NK-92 treated with Interleukin-12 subunit alpha and Interleukin-12 subunit beta, amount 100 ng/mL, for 24 hours (cell line): ENCODE measurements at regions not wholly inside any gene's neighbourhood (a gene's known extent, or its start where the extent isn't known, plus 50 kb on each side); places are given as distances from the start of the nearest gene placed in this dataset.
"Not testable (repeated sequence)": the region's sequence is repeated elsewhere in the genome, so short reads cannot be mapped to it uniquely, and the experiment has no call there.

Experiments
- DNase-seq: peaks from one replicate; lab custom pipeline; 2025; lab: John Stamatoyannopoulos, UW

- no peak for DNase-seq
Measured at GRCh38 chr18:77329651-77330050, 80.0 kb downstream of the GALR1 start.

- DNase-seq = no peak
Measured at GRCh38 chr18:77334876-77335275, 85.2 kb downstream of the GALR1 start.

GRCh38 chr18:77337604-77338003, 88.0 kb downstream of the GALR1 start:
- DNase-seq = no peak

- no peak for DNase-seq
Measured at GRCh38 chr18:77339093-77339492, 89.4 kb downstream of the GALR1 start.

- no peak for DNase-seq
Measured at GRCh38 chr18:77339623-77340022, 90.0 kb downstream of the GALR1 start.

- DNase-seq = no peak
Measured at GRCh38 chr18:77340815-77341214, 91.2 kb downstream of the GALR1 start.

GRCh38 chr18:77341527-77342325, 92.1 kb downstream of the GALR1 start:
- no peak for DNase-seq

GRCh38 chr18:77342736-77343135, 93.1 kb downstream of the GALR1 start:
- DNase-seq = no peak

GRCh38 chr18:77343846-77344510, 94.3 kb downstream of the GALR1 start:
- DNase-seq = no peak

GRCh38 chr18:77344786-77345500, 95.3 kb downstream of the GALR1 start:
- DNase-seq = no peak

GRCh38 chr18:77346208-77346810, 96.7 kb downstream of the GALR1 start:
- DNase-seq = no peak

- not testable (repeated sequence) for DNase-seq
Measured at GRCh38 chr18:77353349-77353748, 103.7 kb downstream of the GALR1 start.

- DNase-seq = no peak
Measured at GRCh38 chr18:77359561-77360314, 110.1 kb downstream of the GALR1 start.

GRCh38 chr18:77360315-77361190, 110.9 kb downstream of the GALR1 start:
- DNase-seq = no peak

GRCh38 chr18:77361382-77361781, 111.7 kb downstream of the GALR1 start:
- DNase-seq = no peak

GRCh38 chr18:77365667-77366066, 116.0 kb downstream of the GALR1 start:
- DNase-seq = no peak

GRCh38 chr18:77366067-77366719, 116.5 kb downstream of the GALR1 start:
- DNase-seq = no peak

- DNase-seq = no peak
Measured at GRCh38 chr18:77366720-77367641, 117.3 kb downstream of the GALR1 start.

- DNase-seq = no peak
Measured at GRCh38 chr18:77369644-77370043, 120.0 kb downstream of the GALR1 start.
